Aorta (tissue), 5 donors: ENCODE measurements at regions not wholly inside any gene's neighbourhood (a gene's known extent, or its start where the extent isn't known, plus 50 kb on each side); places are given as distances from the start of the nearest gene placed in this dataset.

ENCODE experiments used
- ATAC-seq: fragments of 200-7000 bp; cut with Tn5 transposase; one replicate; pipeline ENCODE4 v1.9.1; 2022; ENCODE audit warnings: moderate library complexity; ENCODE audit not compliant: low FRiP score
- DNase-seq, 2 donors: peaks; one replicate each; pipeline ENCODE4 v3.0.0-alpha.2; 2020
- H3K27ac ChIP-seq, 2 donors: one replicate each; pipeline ENCODE4 v1.5.1; 2013; ENCODE audit warnings: low read length in 2 of 2, mild to moderate bottlenecking in 2 of 2, moderate library complexity in 2 of 2, control low read depth in 1 of 2, inconsistent platforms in 1 of 2, low read depth in 1 of 2
- H3K27me3 ChIP-seq, 2 donors: one replicate each; pipeline ENCODE4 v1.6.1; 2013; ENCODE audit warnings: control low read depth in 1 of 2, low read length in 1 of 2, mild to moderate bottlenecking in 1 of 2, moderate library complexity in 1 of 2; ENCODE audit not compliant: insufficient read depth in 2 of 2, control insufficient read depth in 1 of 2
- H3K36me3 ChIP-seq, 2 donors: one replicate each; pipeline ENCODE4 v1.6.1; 2013; ENCODE audit warnings: control low read depth in 1 of 2, low read length in 1 of 2, mild to moderate bottlenecking in 1 of 2; ENCODE audit not compliant: insufficient read depth in 2 of 2, control insufficient read depth in 1 of 2
- H3K4me1 ChIP-seq, 2 donors: one replicate each; pipeline ENCODE4 v1.6.1; 2013; ENCODE audit warnings: low read length in 2 of 2, control low read depth in 1 of 2, mild to moderate bottlenecking in 1 of 2, moderate library complexity in 1 of 2; ENCODE audit not compliant: insufficient read depth in 2 of 2, control insufficient read depth in 1 of 2
- H3K4me3 ChIP-seq, 2 donors: one replicate each; pipeline ENCODE4 v1.5.1; 2013; ENCODE audit warnings: low read length in 2 of 2, control low read depth in 1 of 2, mild to moderate bottlenecking in 1 of 2
- H3K9me3 ChIP-seq: one replicate; pipeline ENCODE4 v1.6.1; 2013; ENCODE audit warnings: mild to moderate bottlenecking, low read length; ENCODE audit not compliant: control insufficient read depth
- WGBS, 2 donors: extraction: QIAGEN DNeasy Blood & Tissue Kit; methylation state at CpG; one replicate each; pipeline ENCODE4 v1.1.7; 2013; 5-methylcytosine and 5-hydroxymethylcytosine counted together
- intact Hi-C, 2 donors: fragments of 100-400 bp; cut with DNase I; formaldehyde crosslinking; loops; one replicate each; pipeline versions ENCODE4 v1.14.2 to v1.15.0; 2022
- donor health status: healthy with polysubstance abuse.
- donor health status: Bipolar disorder and iron deficiency.
- donor health status: DM: no; HTN: no; CAD: no.
- donor health status: DM: no; HTN: no; CAD: no.
- donor health status: DM: yes; HTN: yes; CAD: no.

GRCh38 chr5:29905626-29906353 is 1287.7 kb upstream of the CDH6 start:
- no peaks in the 10 kb centered on the region for H3K9me3 ChIP-seq
- no peak overlapping the region for H3K4me3 ChIP-seq
- no peaks in the 10 kb centered on the region for H3K36me3 ChIP-seq
- intact Hi-C loops = no loop called here
- WGBS, 2 donors = 84 to 86% methylated on average over 15 of the region's 15 CpGs
- H3K27me3 ChIP-seq = no peaks in the 10 kb centered on the region
- DNase-seq (no peak), ATAC-seq (no peak)
- no peaks in the 10 kb centered on the region for H3K4me1 ChIP-seq
- H3K27ac ChIP-seq = no peak overlapping the region

- H3K9me3 ChIP-seq = no peaks in the 10 kb centered on the region
- H3K4me3 ChIP-seq = no peak overlapping the region
- H3K27ac ChIP-seq = no peak overlapping the region
- no peaks in the 10 kb centered on the region for H3K36me3 ChIP-seq
- 53 to 67% methylated on average over 2 of the region's 2 CpGs for WGBS, 2 donors
- H3K4me1 ChIP-seq = no peaks in the 10 kb centered on the region
- intact Hi-C loops = no loop called here
- ATAC-seq = no peak
- DNase-seq = no peak
- H3K27me3 ChIP-seq = no peaks in the 10 kb centered on the region
Observed at GRCh38 chr5:29902859-29903258, 1290.6 kb upstream of the CDH6 start.

- ATAC-seq (no peak), DNase-seq (no peak)
- Histone ChIP-seq H3K9me3 (no peaks in the 10 kb centered on the region), H3K4me3 (no peak overlapping the region), H3K27ac (no peak overlapping the region), H3K27me3 (no peaks in the 10 kb centered on the region), H3K4me1 (no peaks in the 10 kb centered on the region), H3K36me3 (no peaks in the 10 kb centered on the region)
- 57 to 61% methylated on average over 2 of the region's 2 CpGs for WGBS, 2 donors
- intact Hi-C loops = no loop called here
Observed at GRCh38 chr5:29899583-29899982, 1293.9 kb upstream of the CDH6 start.

- intact Hi-C loops = no loop called here
- DNase-seq (no peak), ATAC-seq (no peak)
- Histone ChIP-seq H3K27ac (no peak overlapping the region), H3K4me3 (no peak overlapping the region), H3K36me3 (no peaks in the 10 kb centered on the region), H3K4me1 (no peaks in the 10 kb centered on the region), H3K9me3 (no peaks in the 10 kb centered on the region), H3K27me3 (no peaks in the 10 kb centered on the region)
Observed at GRCh38 chr5:29897916-29898315, 1295.6 kb upstream of the CDH6 start.

GRCh38 chr5:29896646-29897045 is 1296.8 kb upstream of the CDH6 start:
- 66 to 69% methylated on average over 1 of the region's 1 CpG for WGBS, 2 donors
- intact Hi-C loops = no loop called here
- Histone ChIP-seq H3K36me3 (no peaks in the 10 kb centered on the region), H3K27ac (no peak overlapping the region), H3K4me1 (no peaks in the 10 kb centered on the region), H3K27me3 (no peaks in the 10 kb centered on the region), H3K9me3 (no peaks in the 10 kb centered on the region), H3K4me3 (no peak overlapping the region)
- DNase-seq (no peak), ATAC-seq (no peak)

GRCh38 chr5:29894668-29895067 is 1298.8 kb upstream of the CDH6 start:
- H3K9me3 ChIP-seq = no peaks in the 10 kb centered on the region
- no peak for ATAC-seq
- no peaks in the 10 kb centered on the region for H3K27me3 ChIP-seq
- H3K27ac ChIP-seq = no peak overlapping the region
- H3K4me1 ChIP-seq = no peaks in the 10 kb centered on the region
- 60 to 73% methylated on average over 2 of the region's 2 CpGs for WGBS, 2 donors
- no peak overlapping the region for H3K4me3 ChIP-seq
- DNase-seq = no peak
- no peaks in the 10 kb centered on the region for H3K36me3 ChIP-seq
- intact Hi-C loops = no loop called here

GRCh38 chr5:29889051-29889450 is 1304.4 kb upstream of the CDH6 start:
- 82 to 83% methylated on average over 6 of the region's 6 CpGs for WGBS, 2 donors

GRCh38 chr5:29885595-29885994 is 1307.9 kb upstream of the CDH6 start:
- Histone ChIP-seq H3K9me3 (no peaks in the 10 kb centered on the region), H3K27me3 (no peaks in the 10 kb centered on the region), H3K4me1 (no peaks in the 10 kb centered on the region), H3K27ac (no peak overlapping the region), H3K36me3 (no peaks in the 10 kb centered on the region), H3K4me3 (no peak overlapping the region)
- WGBS, 2 donors = 89% methylated on average over 9 of the region's 9 CpGs
- intact Hi-C loops = no loop called here
- ATAC-seq (no peak), DNase-seq (no peak)

More at GRCh38 chr5:29889051-29889450, 1304.4 kb upstream of the CDH6 start:
- ATAC-seq = no peak
- no peak for DNase-seq
- Histone ChIP-seq H3K27ac (no peak overlapping the region), H3K4me1 (no peaks in the 10 kb centered on the region), H3K4me3 (no peak overlapping the region), H3K36me3 (no peaks in the 10 kb centered on the region), H3K9me3 (no peaks in the 10 kb centered on the region), H3K27me3 (no peaks in the 10 kb centered on the region)
- intact Hi-C loops = no loop called here

- Histone ChIP-seq H3K9me3 (no peaks in the 10 kb centered on the region), H3K36me3 (no peaks in the 10 kb centered on the region), H3K27me3 (no peaks in the 10 kb centered on the region), H3K27ac (no peak overlapping the region), H3K4me3 (no peak overlapping the region), H3K4me1 (no peaks in the 10 kb centered on the region)
- no peak for ATAC-seq
- 81 to 84% methylated on average over 8 of the region's 8 CpGs for WGBS, 2 donors
- no peak for DNase-seq
- intact Hi-C loops = no loop called here
Observed at GRCh38 chr5:29882036-29882435, 1311.5 kb upstream of the CDH6 start.
